ENCODE measurements at regions not wholly inside any gene's neighbourhood (a gene's known extent, or its start where the extent isn't known, plus 50 kb on each side); places are given as distances from the start of the nearest gene placed in this dataset.
"Not testable (repeated sequence)": the region's sequence is repeated elsewhere in the genome, so short reads cannot be mapped to it uniquely, and the experiment has no call there.

DNA sequence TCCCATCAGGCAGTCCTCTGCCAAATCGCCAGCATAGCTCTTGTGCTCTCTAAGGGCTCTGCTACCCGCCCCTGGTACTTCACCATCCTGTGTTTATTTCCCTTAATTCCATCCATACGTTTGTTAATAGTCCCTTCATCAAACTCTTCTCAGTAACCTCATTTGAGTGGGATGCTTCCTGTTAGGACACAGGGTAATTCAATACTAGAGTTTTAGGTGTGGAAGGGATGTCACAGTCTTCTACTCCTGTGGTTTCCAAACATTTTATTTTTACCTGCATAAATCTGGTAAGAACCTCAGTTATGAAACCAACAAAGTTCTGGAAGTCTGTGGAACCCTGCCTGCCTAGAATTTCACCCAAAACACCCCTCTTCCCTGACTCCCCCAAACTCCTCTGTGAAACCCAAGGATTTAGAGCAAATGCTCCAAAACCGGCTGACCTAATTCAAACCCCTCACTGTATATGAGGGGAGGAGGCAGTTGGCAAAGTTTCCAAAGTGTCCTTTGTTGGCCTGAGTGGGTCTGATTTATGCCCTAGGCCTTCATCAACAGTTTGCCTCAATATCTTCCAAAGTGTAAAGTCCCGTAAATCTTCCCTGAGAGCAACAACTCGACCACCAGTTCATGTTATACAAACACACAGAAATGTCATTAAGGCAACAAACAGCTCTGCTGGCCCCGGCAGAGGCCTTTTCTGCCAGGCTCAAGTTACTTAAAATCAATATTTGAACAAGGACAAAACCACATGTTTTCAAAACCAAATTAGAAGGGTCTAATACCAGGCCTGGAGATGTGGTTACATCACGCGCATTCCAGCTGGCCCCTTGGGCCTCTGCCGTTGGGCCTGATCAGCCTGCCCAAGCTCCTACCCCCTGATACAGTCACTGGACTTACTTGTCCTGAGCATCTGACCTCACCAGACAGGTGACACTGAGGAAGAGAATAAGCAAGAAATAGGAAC is 82.4 kb upstream of the FGGY start:
- ATAC-seq, result no peak
- Mint-ChIP-seq H3K36me3 (peaks cover 0 to 8% (median 1%) of the 10 kb centered on the region in 3 donors), H3K27me3 (no peaks in the 10 kb centered on the region), H3K4me1 (peaks cover 0 to 2% (median 0%) of the 10 kb centered on the region in 4 donors), H3K9me3 (peaks cover 0 to 13% (median 5%) of the 10 kb centered on the region in 9 donors), H3K4me3 (no peak overlapping the region), H3K27ac (no peak overlapping the region)
- POLR2A ChIA-PET, result interaction anchor here (0.6 kb wide), 2 partner anchors 43 to 442 kb away, joined by 3 read pairs; no protein-coding TSS in a partner anchor
- no peak for DNase-seq

DNA sequence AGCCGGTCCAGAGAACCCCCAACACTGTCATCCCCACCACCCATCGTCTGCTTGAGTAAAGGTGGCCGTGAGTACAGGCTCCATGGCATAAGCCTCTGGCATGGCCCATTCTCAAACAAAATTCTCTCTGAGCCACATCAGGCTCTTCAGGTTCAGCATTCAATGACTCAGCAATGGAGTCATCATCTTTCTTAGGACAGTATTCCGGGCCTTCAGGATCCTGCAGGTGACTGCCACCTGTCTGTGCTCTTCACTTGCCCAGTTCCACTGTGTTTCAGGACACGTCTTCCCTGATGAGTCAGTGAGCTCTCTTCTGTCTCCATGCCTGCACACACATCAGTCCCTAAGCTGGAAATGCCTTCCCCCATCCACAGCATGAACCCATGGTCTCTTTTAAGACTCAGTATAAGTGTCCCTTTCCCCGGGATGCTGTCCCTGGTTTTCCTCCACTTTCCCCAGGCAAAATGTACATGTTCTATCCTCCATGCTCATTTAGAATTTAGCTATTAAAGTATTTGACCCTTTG is 81.1 kb upstream of the FGGY start:
- Mint-ChIP-seq H3K27me3 (no peaks in the 10 kb centered on the region), H3K4me1 (peaks cover 0 to 2% (median under 1%) of the 10 kb centered on the region in 4 donors), H3K27ac (no peak overlapping the region), H3K9me3 (peaks cover 0 to 12% (median 3%) of the 10 kb centered on the region in 9 donors), H3K36me3 (peaks cover 0 to 8% (median 1%) of the 10 kb centered on the region in 3 donors), H3K4me3 (no peak overlapping the region)
- no peak for DNase-seq
- ATAC-seq, result no peak
- POLR2A ChIA-PET, result no interaction called here

GRCh38 chr1:59217439-59217838 is 79.5 kb upstream of the FGGY start:
- H3K36me3 Mint-ChIP-seq, DNase-seq, H3K4me3 Mint-ChIP-seq, H3K4me1 Mint-ChIP-seq, H3K27me3 Mint-ChIP-seq, H3K27ac Mint-ChIP-seq, ATAC-seq, POLR2A ChIA-PET: not testable (repeated sequence)
- peaks cover 0 to 12% (median 2%) of the 10 kb centered on the region in 9 donors for H3K9me3 Mint-ChIP-seq

GRCh38 chr1:59218521-59219236 is 78.2 kb upstream of the FGGY start:
- DNase-seq (no peak), ATAC-seq (no peak)
- peaks cover 0 to 8% (median 1%) of the 10 kb centered on the region in 3 donors for H3K36me3 Mint-ChIP-seq
- no peak overlapping the region for H3K27ac Mint-ChIP-seq
- no peak overlapping the region for H3K4me3 Mint-ChIP-seq
- H3K9me3 Mint-ChIP-seq, result peaks cover 0 to 12% (median 2%) of the 10 kb centered on the region in 9 donors
- peaks cover 0 to 2% (median under 1%) of the 10 kb centered on the region in 4 donors for H3K4me1 Mint-ChIP-seq
- POLR2A ChIA-PET, result no interaction called here
- no peaks in the 10 kb centered on the region for H3K27me3 Mint-ChIP-seq

DNA sequence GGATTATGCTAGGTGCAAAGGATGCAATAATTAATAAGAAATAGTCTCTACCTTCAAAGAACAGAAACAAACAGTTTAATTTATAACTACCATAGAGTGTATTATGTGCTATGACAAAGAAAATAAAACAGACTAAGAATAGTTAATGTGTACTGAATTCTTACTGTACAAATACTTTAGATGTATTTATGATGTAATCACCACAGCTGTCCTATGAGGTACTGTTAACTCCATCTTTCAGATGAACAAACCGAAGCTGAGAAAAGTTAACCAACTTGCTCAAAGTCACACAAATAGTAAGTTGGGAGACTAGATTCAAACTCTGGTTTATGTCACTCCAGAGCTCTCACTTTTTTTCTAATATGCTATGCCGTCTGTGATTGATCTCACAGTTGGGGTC is 77.0 kb upstream of the FGGY start:
- H3K9me3 Mint-ChIP-seq, result peaks cover 0 to 12% (median 2%) of the 10 kb centered on the region in 9 donors
- peaks cover 0 to 8% (median 1%) of the 10 kb centered on the region in 3 donors for H3K36me3 Mint-ChIP-seq
- H3K27me3 Mint-ChIP-seq, result no peaks in the 10 kb centered on the region
- H3K4me3 Mint-ChIP-seq, result no peak overlapping the region
- no peak overlapping the region for H3K27ac Mint-ChIP-seq
- peaks cover 0 to 2% (median under 1%) of the 10 kb centered on the region in 4 donors for H3K4me1 Mint-ChIP-seq
- POLR2A ChIA-PET, result no interaction called here
- DNase-seq (no peak), ATAC-seq (no peak)

DNA sequence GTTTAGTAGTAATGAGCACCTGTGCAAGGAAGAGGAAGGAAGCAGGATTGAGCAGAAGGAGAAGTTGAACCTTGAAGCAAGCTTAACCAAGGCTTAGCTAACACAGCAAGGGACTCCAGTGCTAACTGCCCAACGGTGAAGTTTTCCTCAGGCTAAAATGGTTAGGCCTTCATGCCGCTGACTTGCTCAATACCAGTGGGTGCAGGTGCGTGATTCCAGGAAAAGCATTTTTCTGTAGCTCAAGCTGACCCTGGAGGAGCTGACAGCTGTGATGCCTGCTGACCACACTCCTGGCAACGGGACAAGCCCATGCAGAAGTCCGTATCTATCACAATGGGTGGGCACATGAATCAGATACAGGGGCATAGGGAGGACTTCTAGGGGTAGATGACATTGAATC is 76.5 kb upstream of the FGGY start:
- Mint-ChIP-seq H3K27me3 (no peaks in the 10 kb centered on the region), H3K4me1 (peaks cover 0 to 2% (median 0%) of the 10 kb centered on the region in 4 donors), H3K27ac (no peak overlapping the region), H3K4me3 (no peak overlapping the region), H3K36me3 (peaks cover 0 to 8% (median 1%) of the 10 kb centered on the region in 3 donors), H3K9me3 (peaks cover 0 to 12% (median 2%) of the 10 kb centered on the region in 9 donors)
- POLR2A ChIA-PET, result no interaction called here
- ATAC-seq (no peak), DNase-seq (no peak)

DNA sequence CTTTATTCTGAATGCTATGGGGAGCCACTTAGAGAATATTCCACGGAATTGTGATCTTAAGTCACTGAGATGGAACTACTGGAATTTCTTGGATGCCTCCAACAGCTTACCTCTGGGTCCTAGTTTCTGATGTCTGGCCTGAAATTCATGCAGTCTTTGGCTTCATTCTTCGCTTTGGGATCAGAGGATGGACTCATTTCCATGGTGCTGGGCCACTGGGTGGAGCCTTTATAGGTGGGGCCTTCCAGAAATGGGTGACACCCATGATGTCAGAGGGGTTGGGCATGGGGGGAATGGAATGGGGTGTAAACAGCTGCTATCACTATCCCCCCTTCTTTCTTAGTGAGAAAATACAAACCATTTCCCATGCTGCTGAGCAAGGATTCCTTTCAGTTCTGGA is 73.7 kb upstream of the FGGY start:
- H3K9me3 Mint-ChIP-seq, result no peaks in the 10 kb centered on the region
- H3K27me3 Mint-ChIP-seq, result no peaks in the 10 kb centered on the region
- no peak for ATAC-seq
- POLR2A ChIA-PET, result no interaction called here
- peaks cover 0 to 2% (median 0%) of the 10 kb centered on the region in 4 donors for H3K4me1 Mint-ChIP-seq
- H3K36me3 Mint-ChIP-seq, result no peaks in the 10 kb centered on the region
- no peak overlapping the region for H3K27ac Mint-ChIP-seq
- H3K4me3 Mint-ChIP-seq, result no peak overlapping the region
- no peak for DNase-seq

- H3K27me3 Mint-ChIP-seq, result no peaks in the 10 kb centered on the region
- no peaks in the 10 kb centered on the region for H3K9me3 Mint-ChIP-seq
- peaks cover 0 to 2% (median 0%) of the 10 kb centered on the region in 4 donors for H3K4me1 Mint-ChIP-seq
- no peak overlapping the region for H3K4me3 Mint-ChIP-seq
- H3K36me3 Mint-ChIP-seq, result no peaks in the 10 kb centered on the region
- no peak for DNase-seq
- POLR2A ChIA-PET, result no interaction called here
- ATAC-seq, result no peak
- no peak overlapping the region for H3K27ac Mint-ChIP-seq
Observed at GRCh38 chr1:59223989-59224634, 72.8 kb upstream of the FGGY start.

GRCh38 chr1:59225594-59226316 is 71.1 kb upstream of the FGGY start:
- ATAC-seq (no peak), DNase-seq (no peak)
- Mint-ChIP-seq H3K27me3 (no peaks in the 10 kb centered on the region), H3K36me3 (no peaks in the 10 kb centered on the region), H3K4me1 (no peaks in the 10 kb centered on the region), H3K4me3 (no peak overlapping the region), H3K9me3 (no peaks in the 10 kb centered on the region), H3K27ac (peak overlapping the region in 3 of 10 donors; percentile 5 to 51 (median 33))
- POLR2A ChIA-PET, result no interaction called here

DNA sequence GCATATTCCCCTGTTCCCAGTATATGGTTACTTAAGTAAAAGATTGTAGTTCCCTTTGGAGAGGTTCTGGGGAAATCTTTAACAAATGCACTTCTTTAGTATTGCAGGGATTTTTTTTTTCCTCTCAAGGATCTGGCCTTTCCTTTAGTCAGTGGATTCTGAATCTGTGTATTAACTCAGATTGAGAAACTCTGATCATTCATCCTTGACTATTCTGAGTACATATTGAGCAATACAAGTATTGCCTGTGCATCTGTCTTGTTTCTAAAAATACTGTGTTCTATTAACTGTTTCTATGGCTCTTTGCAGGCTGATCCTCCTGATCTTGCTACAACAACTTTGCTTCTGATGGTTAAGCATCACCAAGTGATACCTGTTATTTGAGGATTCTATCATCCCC is 67.8 kb upstream of the FGGY start:
- POLR2A ChIA-PET, result no interaction called here
- Mint-ChIP-seq H3K27me3 (no peaks in the 10 kb centered on the region), H3K4me1 (no peaks in the 10 kb centered on the region), H3K27ac (no peak overlapping the region), H3K9me3 (no peaks in the 10 kb centered on the region), H3K4me3 (no peak overlapping the region), H3K36me3 (no peaks in the 10 kb centered on the region)
- DNase-seq, result no peak
- ATAC-seq, result no peak

DNA sequence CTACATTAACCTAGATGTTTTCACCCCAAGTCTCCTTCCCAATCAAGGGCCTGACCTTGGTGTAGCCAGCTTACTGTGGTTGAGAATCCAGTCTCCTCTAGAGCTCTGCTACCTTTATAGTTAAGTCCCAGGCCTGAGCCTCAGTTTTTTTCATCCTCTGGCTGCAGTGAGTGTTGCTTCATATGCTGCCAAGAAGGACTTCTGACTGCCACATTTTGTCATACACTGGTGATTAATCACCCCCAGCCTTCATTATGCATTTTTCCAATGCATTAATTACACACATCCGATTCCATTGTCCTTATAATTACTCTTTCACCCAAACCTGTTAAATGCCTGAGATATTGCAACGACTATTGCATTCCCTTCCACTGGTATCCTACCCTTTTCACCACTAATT is 66.3 kb upstream of the FGGY start:
- no peak overlapping the region for H3K4me3 Mint-ChIP-seq
- ATAC-seq, result no peak
- no peaks in the 10 kb centered on the region for H3K4me1 Mint-ChIP-seq
- no peaks in the 10 kb centered on the region for H3K36me3 Mint-ChIP-seq
- H3K27ac Mint-ChIP-seq, result no peak overlapping the region
- H3K9me3 Mint-ChIP-seq, result no peaks in the 10 kb centered on the region
- DNase-seq, result no peak
- POLR2A ChIA-PET, result no interaction called here
- H3K27me3 Mint-ChIP-seq, result no peaks in the 10 kb centered on the region

DNA sequence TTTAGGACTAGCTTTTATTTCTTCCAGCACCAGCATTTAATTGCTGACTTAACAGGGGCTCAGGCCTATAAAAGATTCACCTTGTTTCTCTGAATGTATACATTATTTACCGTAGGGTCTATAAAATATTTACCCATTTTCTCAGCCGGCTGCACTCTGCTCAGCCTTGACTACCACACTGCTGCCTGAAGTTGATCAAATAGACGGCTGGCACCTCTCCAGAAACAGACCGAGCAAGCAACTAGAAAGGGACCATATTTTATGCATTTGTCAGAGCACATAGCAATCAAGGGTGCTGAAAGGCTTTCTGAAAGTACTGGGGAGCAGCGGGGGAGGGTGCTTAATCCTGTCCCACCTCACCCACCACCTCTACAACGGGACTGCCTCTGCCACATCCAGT is 64.7 kb upstream of the FGGY start:
- no peak for DNase-seq
- peaks cover 0 to 4% (median 0%) of the 10 kb centered on the region in 5 donors for H3K27me3 Mint-ChIP-seq
- no peaks in the 10 kb centered on the region for H3K36me3 Mint-ChIP-seq
- peaks cover 0 to 2% (median 0%) of the 10 kb centered on the region in 4 donors for H3K4me1 Mint-ChIP-seq
- no peak overlapping the region for H3K27ac Mint-ChIP-seq
- H3K4me3 Mint-ChIP-seq, result no peak overlapping the region
- no peak for ATAC-seq
- POLR2A ChIA-PET, result no interaction called here
- H3K9me3 Mint-ChIP-seq, result no peaks in the 10 kb centered on the region

All from naive thymus-derived CD8-positive, alpha-beta T cell (primary cell).